Cardiac fibroblast (primary cell): ENCODE measurements at regions not wholly inside any gene's neighbourhood (a gene's known extent, or its start where the extent isn't known, plus 50 kb on each side); places are given as distances from the start of the nearest gene placed in this dataset.

Experiments used
- DNase-seq, 2 donors: peaks; one replicate each; pipeline versions ENCODE4 v3.0.0 to v3.0.0-alpha.2; 2010; ENCODE audit warnings: low read depth in 2 of 2
- H3K4me3 ChIP-seq, 2 donors: replicated peaks in 1 of 2; 1 replicate in 1 of 2; 2 replicates in 1 of 2; pipeline ENCODE4 v1.5.1; 2011; ENCODE audit warnings: low read depth in 2 of 2, low read length in 2 of 2, mild to moderate bottlenecking in 2 of 2, moderate library complexity in 1 of 2
- CTCF ChIP-seq: IDR thresholded peaks from one replicate; pipeline ENCODE4 v1.5.1; 2011; ENCODE audit warnings: low read depth, mild to moderate bottlenecking, low read length, inconsistent platforms

- DNase-seq: no peak
- no peak for TF ChIP-seq CTCF
- no peak overlapping the region for H3K4me3 ChIP-seq
Observed at GRCh38 chr20:53685070-53685595, 91.5 kb upstream of the ZNF217 start.

GRCh38 chr20:53683506-53683905 lies 89.9 kb upstream of the ZNF217 start:
- no peak for TF ChIP-seq CTCF
- no peak for DNase-seq
- no peak overlapping the region for H3K4me3 ChIP-seq

GRCh38 chr20:53681352-53682212 lies 87.9 kb upstream of the ZNF217 start:
- TF ChIP-seq CTCF: no peak
- H3K4me3 ChIP-seq: no peak overlapping the region
- no peak for DNase-seq

DNA sequence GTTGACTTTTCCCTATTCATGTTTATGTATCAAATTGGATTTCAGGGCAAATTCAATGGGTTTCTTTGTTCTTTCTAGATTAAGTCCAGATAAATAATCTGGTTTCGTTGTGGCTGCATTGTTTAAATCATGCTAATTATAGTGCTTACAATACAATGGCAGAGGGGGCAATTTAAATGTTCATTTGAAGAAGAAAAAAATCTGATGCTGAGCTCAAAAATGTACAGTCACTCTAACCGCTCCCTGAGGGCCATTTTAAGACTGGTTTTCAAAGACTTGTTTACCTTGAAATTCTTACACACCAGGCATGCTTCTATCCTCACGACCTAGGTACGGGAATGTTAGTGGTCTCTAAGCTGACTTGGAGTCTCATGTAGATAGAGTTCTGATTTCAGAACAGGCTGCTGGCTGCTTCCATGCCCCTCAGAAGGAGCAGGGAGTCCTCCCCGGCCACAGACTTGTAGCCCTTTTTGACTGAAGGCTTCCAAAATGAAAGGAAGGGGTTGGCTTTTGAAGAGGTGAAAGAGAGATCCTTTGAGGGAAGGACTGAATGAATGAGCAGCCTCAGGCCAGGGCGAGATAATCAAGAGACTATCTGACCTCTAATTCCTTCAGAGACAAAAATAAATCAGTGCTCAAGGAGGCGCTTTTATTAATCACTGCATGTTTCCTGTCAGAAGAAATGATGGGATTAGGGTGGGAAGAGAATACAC lies 86.1 kb upstream of the ZNF217 start:
- no peak for DNase-seq
- no peak overlapping the region for H3K4me3 ChIP-seq
- TF ChIP-seq CTCF: no peak

- no peak overlapping the region for H3K4me3 ChIP-seq
- TF ChIP-seq CTCF: no peak
- peak; percentile 37 to 44 for DNase-seq
Observed at GRCh38 chr20:53678990-53679596, 85.5 kb upstream of the ZNF217 start.

- no peak for TF ChIP-seq CTCF
- DNase-seq: peak in 1 of 2 donors; percentile 29
- H3K4me3 ChIP-seq: no peak overlapping the region
Observed at GRCh38 chr20:53678315-53678989, 84.8 kb upstream of the ZNF217 start.
